DND-41 (cell line): ENCODE measurements at regions not wholly inside any gene's neighbourhood (a gene's known extent, or its start where the extent isn't known, plus 50 kb on each side); places are given as distances from the start of the nearest gene placed in this dataset.
A peak's percentile ranks its signal among the peaks of the same experiment; 100 is the strongest.
"Not testable (repeated sequence)": the region's sequence is repeated elsewhere in the genome, so short reads cannot be mapped to it uniquely, and the experiment has no call there.

Source experiments
- ATAC-seq: fragments of 200-7000 bp; cut with Tn5 transposase; 3 replicates; pipeline ENCODE4 v1.9.1; 2021; ENCODE audit warnings: low read depth; ENCODE audit not compliant: insufficient read depth
- DNase-seq: peaks from one replicate; pipeline ENCODE4 v3.0.0-alpha.2; 2020
- H2AFZ ChIP-seq: 2 replicates; pipeline ENCODE4 v1.6.0; 2012; ENCODE audit warnings: low read depth, low read length
- H3K27ac ChIP-seq: 2 replicates; pipeline ENCODE4 v1.5.1; 2012; ENCODE audit warnings: low read length, inconsistent platforms
- H3K27me3 ChIP-seq: fragments of 200-600 bp; sonication (generic); 2 replicates; pipeline ENCODE4 v1.6.0; 2012; ENCODE audit warnings: low read length, mild to moderate bottlenecking, inconsistent platforms; ENCODE audit not compliant: insufficient read depth, poor library complexity
- H3K36me3 ChIP-seq: 2 replicates; pipeline ENCODE4 v1.5.1; 2012; ENCODE audit warnings: low read length, inconsistent platforms; ENCODE audit not compliant: insufficient read depth
- H3K4me1 ChIP-seq: 2 replicates; pipeline ENCODE4 v1.5.1; 2012; ENCODE audit warnings: mild to moderate bottlenecking, low read length; ENCODE audit not compliant: insufficient read depth
- H3K4me2 ChIP-seq: 2 replicates; pipeline ENCODE4 v1.6.0; 2012; ENCODE audit warnings: mild to moderate bottlenecking, moderate library complexity, low read length, inconsistent platforms; ENCODE audit not compliant: insufficient read depth
- H3K4me3 ChIP-seq, 2 experiments: fragments of 200-600 bp in 1 of 2; shearing (Covaris generic) in 1 of 2; 2 replicates each; pipeline ENCODE4 v1.5.1; 2012 to 2016; ENCODE audit warnings: inconsistent platforms in 2 of 2, low read length in 2 of 2, mild to moderate bottlenecking in 2 of 2, low read depth in 1 of 2, moderate library complexity in 1 of 2
- H3K79me2 ChIP-seq: 2 replicates; pipeline ENCODE4 v1.6.0; 2012; ENCODE audit warnings: low read length, inconsistent platforms; ENCODE audit not compliant: insufficient read depth
- H3K9ac ChIP-seq: 2 replicates; pipeline ENCODE4 v1.6.0; 2012; ENCODE audit warnings: low read depth, mild to moderate bottlenecking, inconsistent platforms, low read length, moderate library complexity
- H3K9me3 ChIP-seq: 2 replicates; pipeline ENCODE4 v1.5.1; 2012; ENCODE audit warnings: low read length, moderate library complexity, mild to moderate bottlenecking, inconsistent platforms; ENCODE audit not compliant: insufficient read depth, severe bottlenecking
- H4K20me1 ChIP-seq: 2 replicates; pipeline ENCODE4 v1.6.0; 2012; ENCODE audit warnings: low read length; ENCODE audit not compliant: insufficient read depth
- CTCF ChIP-seq: IDR thresholded peaks from 2 replicates; pipeline ENCODE4 v1.5.1; 2012; ENCODE audit warnings: borderline replicate concordance, low read length, moderate library complexity, mild to moderate bottlenecking; ENCODE audit not compliant: poor library complexity, severe bottlenecking; ENCODE audit errors: extremely low read depth
- EZH2 ChIP-seq: IDR thresholded peaks from 3 replicates; pipeline ENCODE4 v1.6.1; 2012; ENCODE audit warnings: borderline replicate concordance, low read depth, mild to moderate bottlenecking, moderate library complexity, low read length, inconsistent platforms; ENCODE audit not compliant: severe bottlenecking

GRCh38 chr10:30696416-30697185 is 67.0 kb upstream of the LYZL2 start:
- not testable (repeated sequence) for H3K9me3 ChIP-seq, H3K27ac ChIP-seq, H3K36me3 ChIP-seq, H3K79me2 ChIP-seq, H3K4me3 ChIP-seq, H3K27me3 ChIP-seq, DNase-seq, H3K4me2 ChIP-seq, H2AFZ ChIP-seq, H4K20me1 ChIP-seq, H3K9ac ChIP-seq
- peaks cover 35% of the 10 kb centered on the region for H3K4me1 ChIP-seq
- TF ChIP-seq CTCF = peak; percentile 8
- 0 out of 3 replicates have a peak, but pooled peaks have one; percentile 34 for ATAC-seq

GRCh38 chr10:30695481-30696236 is 66.1 kb upstream of the LYZL2 start:
- peak; percentile 41 for DNase-seq
- H3K79me2 ChIP-seq, H3K9me3 ChIP-seq, H3K4me3 ChIP-seq, H3K4me2 ChIP-seq, H3K27ac ChIP-seq, H4K20me1 ChIP-seq, H3K36me3 ChIP-seq, H3K27me3 ChIP-seq, H3K9ac ChIP-seq, H2AFZ ChIP-seq: not testable (repeated sequence)
- peaks cover 26% of the 10 kb centered on the region for H3K4me1 ChIP-seq
- peak; percentile 68 for ATAC-seq

GRCh38 chr10:30694518-30695228 is 65.1 kb upstream of the LYZL2 start:
- DNase-seq (no peak), ATAC-seq (no peak)
- Histone ChIP-seq H3K4me1 (peaks cover 16% of the 10 kb centered on the region), H3K4me3 (no peak overlapping the region), H3K27me3 (no peaks in the 10 kb centered on the region), H3K9me3 (no peaks in the 10 kb centered on the region), H4K20me1 (no peaks in the 10 kb centered on the region), H2AFZ (no peak overlapping the region), H3K79me2 (no peaks in the 10 kb centered on the region), H3K36me3 (no peaks in the 10 kb centered on the region), H3K4me2 (no peak overlapping the region), H3K9ac (no peak overlapping the region), H3K27ac (no peak overlapping the region)
- no peak for TF ChIP-seq CTCF
- no peak for TF ChIP-seq EZH2

- peaks cover 2% of the 10 kb centered on the region; the same call in 1 of the 2 replicates for H3K4me1 ChIP-seq
- H3K4me3 ChIP-seq = no peak overlapping the region
- no peaks in the 10 kb centered on the region for H3K79me2 ChIP-seq
- H3K9ac ChIP-seq = no peak overlapping the region
- no peak overlapping the region for H3K27ac ChIP-seq
- H2AFZ ChIP-seq = no peak overlapping the region
- ATAC-seq = no peak
- DNase-seq = no peak
- TF ChIP-seq EZH2 = no peak
- no peak for TF ChIP-seq CTCF
- no peaks in the 10 kb centered on the region for H3K27me3 ChIP-seq
- H3K36me3 ChIP-seq = no peaks in the 10 kb centered on the region
- no peak overlapping the region for H3K4me2 ChIP-seq
- no peaks in the 10 kb centered on the region for H4K20me1 ChIP-seq
- H3K9me3 ChIP-seq = no peaks in the 10 kb centered on the region
These were observed 62.1 kb upstream of the LYZL2 start for GRCh38 chr10:30691639-30692015.

GRCh38 chr10:30690948-30691638 is 61.5 kb upstream of the LYZL2 start:
- H2AFZ ChIP-seq, DNase-seq, H3K27me3 ChIP-seq: not testable (repeated sequence)

More at GRCh38 chr10:30690948-30691638, 61.5 kb upstream of the LYZL2 start:
- not testable (repeated sequence) for H4K20me1 ChIP-seq, H3K9me3 ChIP-seq, ATAC-seq, H3K79me2 ChIP-seq, H3K36me3 ChIP-seq, H3K4me1 ChIP-seq, H3K27ac ChIP-seq, H3K4me3 ChIP-seq, H3K9ac ChIP-seq, H3K4me2 ChIP-seq
